Liver (tissue), 8 donors: ENCODE measurements at regions not wholly inside any gene's neighbourhood (a gene's known extent, or its start where the extent isn't known, plus 50 kb on each side); places are given as distances from the start of the nearest gene placed in this dataset.

ENCODE experiments used
- DNase-seq: peaks from one replicate; pipeline ENCODE4 v3.0.0-alpha.2; 2017; ENCODE audit warnings: low spot score
- H3K27ac ChIP-seq, 2 donors: one replicate each; pipeline ENCODE4 v1.7.0; 2013; ENCODE audit warnings: inconsistent platforms in 2 of 2, low read length in 2 of 2, control low read depth in 1 of 2, low read depth in 1 of 2, mild to moderate bottlenecking in 1 of 2
- H3K27me3 ChIP-seq, 4 donors: one replicate each; pipeline versions ENCODE4 v1.6.1 to v1.7.0; 2013; ENCODE audit warnings: low read length in 3 of 4, inconsistent platforms in 1 of 4, mild to moderate bottlenecking in 1 of 4, moderate library complexity in 1 of 4; ENCODE audit not compliant: control insufficient read depth in 4 of 4, insufficient read depth in 4 of 4
- H3K36me3 ChIP-seq, 4 donors: one replicate each; pipeline versions ENCODE4 v1.6.1 to v1.7.0; 2013; ENCODE audit warnings: low read length in 3 of 4, mild to moderate bottlenecking in 3 of 4, low read depth in 1 of 4, moderate library complexity in 1 of 4; ENCODE audit not compliant: control insufficient read depth in 4 of 4, insufficient read depth in 3 of 4
- H3K4me1 ChIP-seq, 4 donors: one replicate each; pipeline versions ENCODE4 v1.6.1 to v1.7.0; 2013; ENCODE audit warnings: low read length in 3 of 4, mild to moderate bottlenecking in 3 of 4, moderate library complexity in 1 of 4; ENCODE audit not compliant: control insufficient read depth in 4 of 4, insufficient read depth in 4 of 4
- H3K4me3 ChIP-seq, 3 donors: one replicate each; pipeline versions ENCODE4 v1.6.1 to v1.7.0; 2013; ENCODE audit warnings: low read length in 3 of 3, control low read depth in 1 of 3, low read depth in 1 of 3, mild to moderate bottlenecking in 1 of 3
- H3K9ac ChIP-seq, 2 donors: one replicate each; pipeline ENCODE4 v1.7.0; 2013; ENCODE audit warnings: low read length in 2 of 2, mild to moderate bottlenecking in 2 of 2, moderate library complexity in 2 of 2, control low read depth in 1 of 2, low read depth in 1 of 2
- H3K9me3 ChIP-seq, 4 donors: one replicate each; pipeline versions ENCODE4 v1.6.1 to v1.7.0; 2013; ENCODE audit warnings: low read length in 3 of 4; ENCODE audit not compliant: control insufficient read depth in 4 of 4
- EGR1 ChIP-seq, 2 donors: IDR thresholded peaks; 2 replicates each; pipeline ENCODE4 v1.6.1; 2016 to 2018; ENCODE audit warnings: antibody characterized with exemption in 2 of 2, low read depth in 2 of 2
- FOXA1 ChIP-seq: IDR thresholded peaks from 2 replicates; pipeline ENCODE4 v1.6.1; 2016; ENCODE audit warnings: antibody characterized with exemption
- FOXA2 ChIP-seq: IDR thresholded peaks from 2 replicates; pipeline ENCODE4 v1.6.1; 2016; ENCODE audit warnings: antibody characterized with exemption
- GABPA ChIP-seq, 2 donors: IDR thresholded peaks in 1 of 2; conservative IDR thresholded peaks in 1 of 2; 2 replicates each; pipeline ENCODE4 v1.6.1; 2016; ENCODE audit warnings: antibody characterized with exemption in 2 of 2, mild to moderate bottlenecking in 1 of 2, moderate library complexity in 1 of 2
- HNF4A ChIP-seq, 2 donors: conservative IDR thresholded peaks; 2 replicates each; pipeline ENCODE4 v1.6.1; 2016; ENCODE audit warnings: antibody characterized with exemption in 2 of 2, mild to moderate bottlenecking in 2 of 2
- HNF4G ChIP-seq: IDR thresholded peaks from 2 replicates; pipeline ENCODE4 v1.6.1; 2016; ENCODE audit warnings: antibody characterized with exemption
- JUND ChIP-seq, 2 donors: IDR thresholded peaks; 2 replicates each; pipeline ENCODE4 v1.6.1; 2016; ENCODE audit warnings: antibody characterized with exemption in 2 of 2
- NR2F2 ChIP-seq: IDR thresholded peaks from 2 replicates; pipeline ENCODE4 v1.6.1; 2016; ENCODE audit warnings: antibody characterized with exemption
- RAD21 ChIP-seq, 2 donors: IDR thresholded peaks; 2 replicates each; pipeline ENCODE4 v1.6.1; 2016; ENCODE audit warnings: antibody characterized with exemption in 2 of 2, mild to moderate bottlenecking in 2 of 2
- RXRA ChIP-seq, 2 donors: IDR thresholded peaks; 2 replicates each; pipeline ENCODE4 v1.6.1; 2017 to 2018; ENCODE audit warnings: antibody characterized with exemption in 2 of 2, mild to moderate bottlenecking in 1 of 2
- SP1 ChIP-seq: IDR thresholded peaks from 2 replicates; pipeline ENCODE4 v1.6.1; 2018; ENCODE audit warnings: antibody characterized with exemption, mild to moderate bottlenecking
- TAF1 ChIP-seq: conservative IDR thresholded peaks from 2 replicates; pipeline ENCODE4 v1.6.1; 2016; ENCODE audit warnings: antibody characterized with exemption, mild to moderate bottlenecking
- YY1 ChIP-seq: IDR thresholded peaks from 2 replicates; pipeline ENCODE4 v1.6.1; 2016; ENCODE audit warnings: antibody characterized with exemption, mild to moderate bottlenecking
- WGBS: extraction: QIAGEN DNeasy Blood & Tissue Kit; methylation state at CpG from one replicate; pipeline ENCODE4 v1.1.7; 2013; 5-methylcytosine and 5-hydroxymethylcytosine counted together
- TF ChIP-seq, protein P1 (sequence below): IDR thresholded peaks from 2 replicates; pipeline ENCODE4 v1.6.1; 2016; ENCODE audit warnings: antibody characterized with exemption
- TF ChIP-seq, protein P2 (sequence below): fragments of 150-350 bp; IDR thresholded peaks from 2 replicates; pipeline ENCODE4 v1.5.1; 2017; ENCODE audit warnings: improper control_type of control experiment, low read depth, low read length; ENCODE audit not compliant: missing input control
- TF ChIP-seq, protein P3 (sequence below): IDR thresholded peaks from 2 replicates; pipeline ENCODE4 v1.6.1; 2016; ENCODE audit warnings: antibody characterized with exemption, mild to moderate bottlenecking
- TF ChIP-seq, protein P4 (sequence below): IDR thresholded peaks from 2 replicates; pipeline ENCODE4 v1.6.1; 2016; ENCODE audit warnings: antibody characterized with exemption
- donor health status: healthy.
- donor health status: healthy.
- donor health status: healthy.
- donor health status: healthy.
- donor health status: healthy.

DNA sequence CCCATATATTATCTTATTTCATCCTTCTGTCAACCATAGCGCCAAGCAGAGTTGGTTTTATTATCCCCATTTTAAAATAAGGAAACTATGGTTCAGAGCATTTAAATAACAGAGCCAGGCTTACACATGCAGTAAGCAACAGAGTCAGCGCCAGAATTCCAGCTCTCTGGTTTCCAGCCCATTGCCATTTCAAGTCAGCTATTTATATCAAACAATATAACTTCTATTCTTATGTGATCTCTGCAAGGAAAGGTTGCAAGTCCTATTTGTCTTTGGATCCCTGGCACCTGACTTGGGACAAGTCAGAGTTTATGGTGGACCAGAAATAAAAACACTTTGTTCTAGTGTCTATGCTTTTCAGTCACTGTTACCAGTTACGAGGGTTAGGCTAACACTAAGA lies 174.1 kb upstream of the EEA1 start:
- DNase-seq: no peak
- Histone ChIP-seq H3K27ac (no peak overlapping the region), H3K27me3 (no peaks in the 10 kb centered on the region), H3K4me1 (peaks cover 0 to 1% (median 0%) of the 10 kb centered on the region in 4 donors), H3K9ac (no peak overlapping the region), H3K9me3 (no peaks in the 10 kb centered on the region), H3K36me3 (no peaks in the 10 kb centered on the region), H3K4me3 (no peak overlapping the region)
- WGBS: 92% methylated on average over 3 of the region's 3 CpGs
- TF ChIP-seq RXRA (IDR thresholded peaks at IDR 0.05): no peak
- no peak for TF ChIP-seq YY1
- TF ChIP-seq TAF1: no peak
- TF ChIP-seq, protein P1, sequence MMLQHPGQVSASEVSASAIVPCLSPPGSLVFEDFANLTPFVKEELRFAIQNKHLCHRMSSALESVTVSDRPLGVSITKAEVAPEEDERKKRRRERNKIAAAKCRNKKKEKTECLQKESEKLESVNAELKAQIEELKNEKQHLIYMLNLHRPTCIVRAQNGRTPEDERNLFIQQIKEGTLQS: no peak
- no peak for TF ChIP-seq NR2F2
- TF ChIP-seq SP1: no peak
- TF ChIP-seq, protein P2, sequence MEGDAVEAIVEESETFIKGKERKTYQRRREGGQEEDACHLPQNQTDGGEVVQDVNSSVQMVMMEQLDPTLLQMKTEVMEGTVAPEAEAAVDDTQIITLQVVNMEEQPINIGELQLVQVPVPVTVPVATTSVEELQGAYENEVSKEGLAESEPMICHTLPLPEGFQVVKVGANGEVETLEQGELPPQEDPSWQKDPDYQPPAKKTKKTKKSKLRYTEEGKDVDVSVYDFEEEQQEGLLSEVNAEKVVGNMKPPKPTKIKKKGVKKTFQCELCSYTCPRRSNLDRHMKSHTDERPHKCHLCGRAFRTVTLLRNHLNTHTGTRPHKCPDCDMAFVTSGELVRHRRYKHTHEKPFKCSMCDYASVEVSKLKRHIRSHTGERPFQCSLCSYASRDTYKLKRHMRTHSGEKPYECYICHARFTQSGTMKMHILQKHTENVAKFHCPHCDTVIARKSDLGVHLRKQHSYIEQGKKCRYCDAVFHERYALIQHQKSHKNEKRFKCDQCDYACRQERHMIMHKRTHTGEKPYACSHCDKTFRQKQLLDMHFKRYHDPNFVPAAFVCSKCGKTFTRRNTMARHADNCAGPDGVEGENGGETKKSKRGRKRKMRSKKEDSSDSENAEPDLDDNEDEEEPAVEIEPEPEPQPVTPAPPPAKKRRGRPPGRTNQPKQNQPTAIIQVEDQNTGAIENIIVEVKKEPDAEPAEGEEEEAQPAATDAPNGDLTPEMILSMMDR: no peak
- TF ChIP-seq JUND (IDR thresholded peaks at IDR 0.05): no peak
- TF ChIP-seq EGR1 (IDR thresholded peaks at IDR 0.05; ENCODE audit: low read depth in 2 of 2): no peak
- TF ChIP-seq GABPA (IDR thresholded peaks at IDR 0.05 in 1 of 2, conservative IDR thresholded peaks at IDR 0.05 in 1 of 2): no peak
- TF ChIP-seq, protein P3, sequence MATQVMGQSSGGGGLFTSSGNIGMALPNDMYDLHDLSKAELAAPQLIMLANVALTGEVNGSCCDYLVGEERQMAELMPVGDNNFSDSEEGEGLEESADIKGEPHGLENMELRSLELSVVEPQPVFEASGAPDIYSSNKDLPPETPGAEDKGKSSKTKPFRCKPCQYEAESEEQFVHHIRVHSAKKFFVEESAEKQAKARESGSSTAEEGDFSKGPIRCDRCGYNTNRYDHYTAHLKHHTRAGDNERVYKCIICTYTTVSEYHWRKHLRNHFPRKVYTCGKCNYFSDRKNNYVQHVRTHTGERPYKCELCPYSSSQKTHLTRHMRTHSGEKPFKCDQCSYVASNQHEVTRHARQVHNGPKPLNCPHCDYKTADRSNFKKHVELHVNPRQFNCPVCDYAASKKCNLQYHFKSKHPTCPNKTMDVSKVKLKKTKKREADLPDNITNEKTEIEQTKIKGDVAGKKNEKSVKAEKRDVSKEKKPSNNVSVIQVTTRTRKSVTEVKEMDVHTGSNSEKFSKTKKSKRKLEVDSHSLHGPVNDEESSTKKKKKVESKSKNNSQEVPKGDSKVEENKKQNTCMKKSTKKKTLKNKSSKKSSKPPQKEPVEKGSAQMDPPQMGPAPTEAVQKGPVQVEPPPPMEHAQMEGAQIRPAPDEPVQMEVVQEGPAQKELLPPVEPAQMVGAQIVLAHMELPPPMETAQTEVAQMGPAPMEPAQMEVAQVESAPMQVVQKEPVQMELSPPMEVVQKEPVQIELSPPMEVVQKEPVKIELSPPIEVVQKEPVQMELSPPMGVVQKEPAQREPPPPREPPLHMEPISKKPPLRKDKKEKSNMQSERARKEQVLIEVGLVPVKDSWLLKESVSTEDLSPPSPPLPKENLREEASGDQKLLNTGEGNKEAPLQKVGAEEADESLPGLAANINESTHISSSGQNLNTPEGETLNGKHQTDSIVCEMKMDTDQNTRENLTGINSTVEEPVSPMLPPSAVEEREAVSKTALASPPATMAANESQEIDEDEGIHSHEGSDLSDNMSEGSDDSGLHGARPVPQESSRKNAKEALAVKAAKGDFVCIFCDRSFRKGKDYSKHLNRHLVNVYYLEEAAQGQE: no peak
- TF ChIP-seq FOXA1: no peak
- TF ChIP-seq RAD21 (IDR thresholded peaks at IDR 0.05): no peak

DNA sequence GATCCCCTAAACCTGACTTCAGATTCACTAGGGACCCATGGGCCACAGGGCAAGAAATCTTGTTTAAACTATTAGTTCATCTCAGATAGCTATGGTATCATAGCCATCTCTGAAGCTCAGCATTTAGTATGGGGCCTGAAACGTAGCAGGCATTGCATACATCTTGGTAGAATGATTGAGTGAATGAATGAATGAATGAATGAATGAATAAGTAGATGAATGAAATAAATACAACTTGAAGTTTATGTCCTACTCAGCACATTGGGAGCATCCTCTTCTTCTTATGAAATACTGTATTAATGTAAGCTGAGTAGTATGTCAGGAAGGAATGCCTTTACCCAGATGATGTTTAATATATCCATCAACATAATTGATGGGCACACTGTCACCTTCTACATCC lies 175.4 kb upstream of the EEA1 start:
- Histone ChIP-seq H3K4me3 (no peak overlapping the region), H3K4me1 (peaks cover 2 to 9% (median 4%) of the 10 kb centered on the region in 4 donors), H3K27ac (no peak overlapping the region), H3K9me3 (no peaks in the 10 kb centered on the region), H3K36me3 (no peaks in the 10 kb centered on the region), H3K9ac (no peak overlapping the region), H3K27me3 (no peaks in the 10 kb centered on the region)
- TF ChIP-seq HNF4G (no peak), FOXA1 (no peak), FOXA2 (no peak), RXRA (IDR thresholded peaks at IDR 0.05) (no peak), GABPA (IDR thresholded peaks at IDR 0.05 in 1 of 2, conservative IDR thresholded peaks at IDR 0.05 in 1 of 2) (no peak), TAF1 (no peak), NR2F2 (no peak), HNF4A (conservative IDR thresholded peaks at IDR 0.05) (no peak), JUND (IDR thresholded peaks at IDR 0.05) (no peak)
- TF ChIP-seq, protein P4, sequence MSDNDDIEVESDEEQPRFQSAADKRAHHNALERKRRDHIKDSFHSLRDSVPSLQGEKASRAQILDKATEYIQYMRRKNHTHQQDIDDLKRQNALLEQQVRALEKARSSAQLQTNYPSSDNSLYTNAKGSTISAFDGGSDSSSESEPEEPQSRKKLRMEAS: no peak
- TF ChIP-seq, protein P3: no peak
- WGBS: 90% methylated on average over 1 of the region's 1 CpG
- DNase-seq: no peak
